ENCODE measurements at regions not wholly inside any gene's neighbourhood (a gene's known extent, or its start where the extent isn't known, plus 50 kb on each side); places are given as distances from the start of the nearest gene placed in this dataset.

- no peaks in the 10 kb centered on the region for H3K4me1 ChIP-seq (ENCODE audit: insufficient read depth)
- H3K27ac ChIP-seq = no peak overlapping the region
- intact Hi-C loops (cut with DNase I) = no loop called here
- H3K27me3 ChIP-seq = no peaks in the 10 kb centered on the region
- 39 to 57% (median 46%) methylated on average over 6 of the region's 6 CpGs for WGBS, 3 donors
- DNase-seq = no peak
- no peaks in the 10 kb centered on the region for H3K36me3 ChIP-seq
- H3K4me3 ChIP-seq = no peak overlapping the region
- TF ChIP-seq POLR2A (IDR thresholded peaks at IDR 0.05) = no peak
- no peak for TF ChIP-seq EP300 (IDR thresholded peaks at IDR 0.05)
- TF ChIP-seq, protein P1, sequence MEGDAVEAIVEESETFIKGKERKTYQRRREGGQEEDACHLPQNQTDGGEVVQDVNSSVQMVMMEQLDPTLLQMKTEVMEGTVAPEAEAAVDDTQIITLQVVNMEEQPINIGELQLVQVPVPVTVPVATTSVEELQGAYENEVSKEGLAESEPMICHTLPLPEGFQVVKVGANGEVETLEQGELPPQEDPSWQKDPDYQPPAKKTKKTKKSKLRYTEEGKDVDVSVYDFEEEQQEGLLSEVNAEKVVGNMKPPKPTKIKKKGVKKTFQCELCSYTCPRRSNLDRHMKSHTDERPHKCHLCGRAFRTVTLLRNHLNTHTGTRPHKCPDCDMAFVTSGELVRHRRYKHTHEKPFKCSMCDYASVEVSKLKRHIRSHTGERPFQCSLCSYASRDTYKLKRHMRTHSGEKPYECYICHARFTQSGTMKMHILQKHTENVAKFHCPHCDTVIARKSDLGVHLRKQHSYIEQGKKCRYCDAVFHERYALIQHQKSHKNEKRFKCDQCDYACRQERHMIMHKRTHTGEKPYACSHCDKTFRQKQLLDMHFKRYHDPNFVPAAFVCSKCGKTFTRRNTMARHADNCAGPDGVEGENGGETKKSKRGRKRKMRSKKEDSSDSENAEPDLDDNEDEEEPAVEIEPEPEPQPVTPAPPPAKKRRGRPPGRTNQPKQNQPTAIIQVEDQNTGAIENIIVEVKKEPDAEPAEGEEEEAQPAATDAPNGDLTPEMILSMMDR (IDR thresholded peaks at IDR 0.05) = no peak
- H3K9me3 ChIP-seq = no peaks in the 10 kb centered on the region
Observed at GRCh38 chr19:29120466-29120865, 92.5 kb downstream of the UQCRFS1 start.

DNA sequence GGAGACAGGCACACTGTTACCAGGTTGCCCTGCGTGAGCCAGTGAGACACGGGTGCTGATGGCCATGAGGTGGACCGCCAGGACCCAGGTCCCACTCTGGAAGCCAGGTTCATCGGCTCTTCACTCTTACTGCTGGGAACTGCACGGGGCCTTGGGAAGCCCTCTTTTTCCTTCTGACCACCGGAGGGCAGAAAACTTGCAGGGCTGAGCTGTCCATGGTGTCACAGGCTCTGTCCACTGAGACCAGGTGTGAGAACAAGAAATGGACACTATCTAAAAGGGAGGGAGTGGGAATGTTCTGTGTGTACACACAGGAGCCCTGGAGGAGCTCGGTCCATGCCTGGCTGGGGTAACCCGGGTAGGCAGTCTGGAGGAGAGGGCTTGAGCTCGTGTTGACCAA is 93.4 kb downstream of the UQCRFS1 start:
- no peak overlapping the region for H3K27ac ChIP-seq
- no peak for DNase-seq
- 56 to 77% (median 58%) methylated on average over 9 of the region's 9 CpGs for WGBS, 3 donors
- no peaks in the 10 kb centered on the region for H3K9me3 ChIP-seq
- no peaks in the 10 kb centered on the region for H3K4me1 ChIP-seq (ENCODE audit: insufficient read depth)
- H3K4me3 ChIP-seq = no peak overlapping the region
- H3K36me3 ChIP-seq = no peaks in the 10 kb centered on the region
- TF ChIP-seq, protein P1 (IDR thresholded peaks at IDR 0.05) = no peak
- no peak for TF ChIP-seq EP300 (IDR thresholded peaks at IDR 0.05)
- no peak for TF ChIP-seq POLR2A (IDR thresholded peaks at IDR 0.05)
- no peaks in the 10 kb centered on the region for H3K27me3 ChIP-seq
- intact Hi-C loops (cut with DNase I) = no loop called here

DNA sequence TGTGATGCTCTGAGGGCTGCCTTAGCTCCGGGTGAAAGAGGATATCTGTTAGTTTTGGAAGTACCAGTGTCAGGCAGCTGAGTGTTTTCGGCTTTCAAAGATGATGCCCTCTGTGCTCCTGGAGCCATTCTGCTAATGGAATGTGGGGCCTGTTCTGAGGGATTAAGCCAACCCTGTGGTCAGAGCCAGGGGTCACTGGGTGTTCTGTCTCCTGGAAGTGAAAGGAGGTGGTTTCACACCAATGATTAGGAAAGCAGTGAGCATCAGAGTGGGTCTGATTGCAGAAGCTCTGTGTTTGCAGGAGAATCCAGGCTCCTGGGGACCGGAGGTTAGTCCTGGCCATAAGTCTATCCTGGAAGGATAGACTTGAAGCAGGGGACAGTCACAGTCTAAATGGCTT is 94.6 kb downstream of the UQCRFS1 start:
- intact Hi-C loops (cut with DNase I) = no loop called here
- no peaks in the 10 kb centered on the region for H3K36me3 ChIP-seq
- H3K4me3 ChIP-seq = no peak overlapping the region
- TF ChIP-seq, protein P1 (IDR thresholded peaks at IDR 0.05) = no peak
- TF ChIP-seq POLR2A (IDR thresholded peaks at IDR 0.05) (no peak), EP300 (IDR thresholded peaks at IDR 0.05) (no peak)
- no peaks in the 10 kb centered on the region for H3K27me3 ChIP-seq
- no peaks in the 10 kb centered on the region for H3K9me3 ChIP-seq
- 24 to 34% (median 25%) methylated on average over 3 of the region's 3 CpGs for WGBS, 3 donors
- no peaks in the 10 kb centered on the region for H3K4me1 ChIP-seq (ENCODE audit: insufficient read depth)
- no peak for DNase-seq
- H3K27ac ChIP-seq = no peak overlapping the region

DNA sequence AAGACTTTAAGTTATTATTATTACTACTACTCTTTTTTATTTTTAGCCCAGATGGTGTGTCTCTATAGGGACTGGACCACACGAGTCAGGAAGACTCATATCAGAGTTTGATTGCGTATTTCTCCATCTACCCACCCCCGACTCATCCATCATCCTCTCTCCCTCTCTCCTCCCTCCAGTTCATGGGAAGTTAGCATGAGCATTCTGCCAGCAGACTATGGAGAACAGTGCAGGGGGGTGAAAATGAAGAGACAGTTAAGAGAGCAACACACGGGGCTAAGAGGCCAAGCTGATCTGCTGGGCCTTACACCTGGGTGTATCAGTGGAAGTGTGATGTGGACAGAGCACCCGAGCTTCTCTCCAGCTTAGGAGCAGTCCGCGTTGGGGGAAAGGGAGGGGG is 95.0 kb downstream of the UQCRFS1 start:
- DNase-seq = no peak
- intact Hi-C loops (cut with DNase I) = no loop called here
- H3K4me3 ChIP-seq = no peak overlapping the region
- TF ChIP-seq EP300 (IDR thresholded peaks at IDR 0.05) (no peak), POLR2A (IDR thresholded peaks at IDR 0.05) (no peak)
- TF ChIP-seq, protein P1 (IDR thresholded peaks at IDR 0.05) = no peak
- H3K9me3 ChIP-seq = no peaks in the 10 kb centered on the region
- H3K27ac ChIP-seq = no peak overlapping the region
- H3K27me3 ChIP-seq = no peaks in the 10 kb centered on the region
- WGBS, 3 donors = 8 to 18% (median 9%) methylated on average over 7 of the region's 7 CpGs
- no peaks in the 10 kb centered on the region for H3K36me3 ChIP-seq
- no peaks in the 10 kb centered on the region for H3K4me1 ChIP-seq (ENCODE audit: insufficient read depth)

DNA sequence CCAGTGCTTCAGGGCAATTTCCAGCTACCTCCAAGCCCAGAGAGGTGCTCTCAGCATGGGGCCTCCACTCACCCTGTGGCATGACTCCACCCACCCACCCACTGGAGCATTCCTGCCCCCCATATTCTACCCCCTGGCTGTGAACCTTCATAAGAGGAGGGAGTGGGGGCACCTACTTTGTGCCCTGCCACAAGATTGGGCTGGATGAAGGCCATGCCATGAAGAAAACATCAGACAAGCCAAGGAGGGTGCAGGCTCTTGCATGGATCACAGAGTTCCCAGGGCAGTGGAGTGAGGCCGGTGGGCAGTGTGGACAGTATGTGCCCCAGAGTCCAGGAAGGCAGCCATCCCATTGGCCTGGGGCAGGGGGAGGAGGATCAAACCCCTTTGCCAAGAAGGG is 97.8 kb downstream of the UQCRFS1 start:
- no peaks in the 10 kb centered on the region for H3K36me3 ChIP-seq
- TF ChIP-seq, protein P1 (IDR thresholded peaks at IDR 0.05) = no peak
- TF ChIP-seq EP300 (IDR thresholded peaks at IDR 0.05) (no peak), POLR2A (IDR thresholded peaks at IDR 0.05) (no peak)
- DNase-seq = no peak
- H3K27me3 ChIP-seq = no peaks in the 10 kb centered on the region
- H3K9me3 ChIP-seq = no peaks in the 10 kb centered on the region
- H3K27ac ChIP-seq = no peak overlapping the region
- H3K4me3 ChIP-seq = no peak overlapping the region
- WGBS, 3 donors = 93 to 100% (median 96%) methylated on average over 1 of the region's 1 CpG
- H3K4me1 ChIP-seq (ENCODE audit: insufficient read depth) = no peaks in the 10 kb centered on the region
- intact Hi-C loops (cut with DNase I) = no loop called here
